H1 (cell line): ENCODE measurements at regions not wholly inside any gene's neighbourhood (a gene's known extent, or its start where the extent isn't known, plus 50 kb on each side); places are given as distances from the start of the nearest gene placed in this dataset.

Experiments
- CTCF ChIA-PET: fragments of 300-600 bp; sonication (Branson Sonifier 250); formaldehyde crosslinking; loops from one replicate; lab custom pipeline; 2021; ENCODE audit not compliant: partially characterized antibody; lab: Charles Lee
- POLR2A ChIA-PET: fragments of 300-600 bp; sonication (Branson Sonifier 250); formaldehyde crosslinking; loops from one replicate; lab custom pipeline; 2021; ENCODE audit warnings: inconsistent platforms; ENCODE audit not compliant: partially characterized antibody; lab: Charles Lee
- DNase-seq, 2 experiments: peaks; one replicate each; pipeline versions ENCODE4 v3.0.0 to v3.0.0-alpha.2; 2010 to 2022; ENCODE audit warnings: low spot score in 2 of 2, low read depth in 1 of 2, mixed read lengths in 1 of 2
- FAIRE-seq: peaks from 2 replicates; lab custom pipeline; 2011; peaks lifted over from hg19 to GRCh38; lab: Jason Lieb, UNC
- H2AFZ ChIP-seq: 2 replicates; pipeline ENCODE4 v1.8.1; 2012; ENCODE audit warnings: low read length, inconsistent platforms
- H2AK5ac ChIP-seq: 2 replicates; pipeline ENCODE4 v1.6.1; 2013; ENCODE audit warnings: low read depth, low read length
- H2BK120ac ChIP-seq: replicated peaks from 2 replicates; pipeline ENCODE3; 2013; ENCODE audit warnings: low read depth, low read length, inconsistent platforms
- H2BK12ac ChIP-seq: 2 replicates; pipeline ENCODE4 v1.6.1; 2013; ENCODE audit warnings: low read depth, low read length
- H2BK15ac ChIP-seq: 2 replicates; pipeline ENCODE4 v1.6.1; 2013; ENCODE audit warnings: low read length
- H2BK20ac ChIP-seq: 2 replicates; pipeline ENCODE4 v1.6.1; 2013; ENCODE audit warnings: low read length
- H2BK5ac ChIP-seq: 2 replicates; pipeline ENCODE4 v1.6.1; 2013; ENCODE audit warnings: low read depth, low read length
- H3K14ac ChIP-seq: 2 replicates; pipeline ENCODE4 v1.6.1; 2013; ENCODE audit warnings: inconsistent platforms; ENCODE audit not compliant: insufficient read length
- H3K18ac ChIP-seq: 2 replicates; pipeline ENCODE4 v1.6.1; 2013; ENCODE audit warnings: low read length; ENCODE audit errors: extremely low read depth
- H3K23ac ChIP-seq: 2 replicates; pipeline ENCODE4 v1.6.1; 2013; ENCODE audit warnings: inconsistent platforms; ENCODE audit not compliant: insufficient read length
- H3K23me2 ChIP-seq: 2 replicates; pipeline ENCODE4 v1.6.1; 2013; ENCODE audit warnings: low read depth, low read length
- H3K27ac ChIP-seq: 2 replicates; pipeline ENCODE4 v1.6.1; 2011; ENCODE audit warnings: low read depth, low read length, inconsistent platforms
- H3K27me3 ChIP-seq, 4 experiments: replicated peaks in 1 of 4; 1 replicate in 1 of 4; 2 replicates in 3 of 4; pipeline versions ENCODE4 v1.6.1 to v1.8.1; 2011 to 2013; ENCODE audit warnings: low read length in 3 of 4, mild to moderate bottlenecking in 3 of 4, inconsistent platforms in 2 of 4, mixed read lengths in 2 of 4, moderate library complexity in 1 of 4; ENCODE audit not compliant: control insufficient read depth in 3 of 4, insufficient read depth in 3 of 4; ENCODE audit errors: extremely low read depth in 1 of 4
- H3K36me3 ChIP-seq, 4 experiments: 2 replicates each; pipeline versions ENCODE4 v1.6.1 to v1.8.1; 2011 to 2013; ENCODE audit warnings: mild to moderate bottlenecking in 4 of 4, low read length in 3 of 4, moderate library complexity in 2 of 4, control low read depth in 1 of 4, inconsistent platforms in 1 of 4; ENCODE audit not compliant: insufficient read depth in 4 of 4, control insufficient read depth in 2 of 4
- H3K4ac ChIP-seq: replicated peaks from 2 replicates; pipeline ENCODE3; 2013; ENCODE audit warnings: low read length, low read depth, mixed read lengths, inconsistent platforms; ENCODE audit not compliant: insufficient read length
- H3K4me1 ChIP-seq, 4 experiments: replicated peaks in 1 of 4; 1 replicate in 1 of 4; 2 replicates in 3 of 4; pipeline versions ENCODE4 v1.6.1 to v1.8.1; 2011 to 2013; ENCODE audit warnings: low read length in 3 of 4, inconsistent platforms in 2 of 4, mixed read lengths in 1 of 4; ENCODE audit not compliant: insufficient read depth in 4 of 4, control insufficient read depth in 3 of 4
- H3K4me2 ChIP-seq, 2 experiments: 2 replicates each; pipeline versions ENCODE4 v1.6.1 to v1.8.1; 2011 to 2013; ENCODE audit warnings: low read depth in 2 of 2, low read length in 2 of 2, control low read depth in 1 of 2, inconsistent platforms in 1 of 2, mild to moderate bottlenecking in 1 of 2; ENCODE audit not compliant: insufficient read depth in 1 of 2
- H3K4me3 ChIP-seq, 4 experiments: fragments of 200-600, 300-600 bp in 1 of 4; sonication (generic), shearing (Covaris generic), sonication (Bioruptor Twin) in 1 of 4; 2 replicates each; pipeline versions ENCODE4 v1.5.1 to v1.8.1; 2011 to 2016; ENCODE audit warnings: low read length in 4 of 4, low read depth in 3 of 4, control low read depth in 2 of 4, inconsistent platforms in 2 of 4, mild to moderate bottlenecking in 2 of 4, mixed read lengths in 1 of 4, moderate library complexity in 1 of 4; ENCODE audit not compliant: insufficient read depth in 2 of 4; ENCODE audit errors: extremely low read depth in 1 of 4
- H3K56ac ChIP-seq: replicated peaks from 2 replicates; pipeline ENCODE3; 2013; ENCODE audit warnings: low read depth, mild to moderate bottlenecking, mixed read lengths, low read length, inconsistent platforms; ENCODE audit not compliant: insufficient read length
- H3K79me1 ChIP-seq: 2 replicates; pipeline ENCODE4 v1.6.1; 2013; ENCODE audit warnings: low read depth, low read length, control low read depth
- H3K79me2 ChIP-seq, 2 experiments: 2 replicates each; pipeline versions ENCODE4 v1.6.1 to v1.8.1; 2012 to 2013; ENCODE audit warnings: low read length in 2 of 2, mild to moderate bottlenecking in 2 of 2, inconsistent platforms in 1 of 2; ENCODE audit not compliant: insufficient read depth in 2 of 2, control insufficient read depth in 1 of 2
- H3K9ac ChIP-seq, 4 experiments: replicated peaks in 1 of 4; 1 replicate in 1 of 4; 2 replicates in 3 of 4; pipeline versions ENCODE4 v1.6.1 to v1.8.1; 2011 to 2013; ENCODE audit warnings: low read depth in 3 of 4, low read length in 3 of 4, control low read depth in 2 of 4, mild to moderate bottlenecking in 2 of 4, moderate library complexity in 2 of 4, inconsistent platforms in 1 of 4; ENCODE audit errors: extremely low read depth in 1 of 4
- H3K9me3 ChIP-seq, 2 experiments: 2 replicates each; pipeline versions ENCODE4 v1.6.1 to v1.8.1; 2012 to 2013; ENCODE audit warnings: mild to moderate bottlenecking in 2 of 2, moderate library complexity in 2 of 2, control low read depth in 1 of 2, inconsistent platforms in 1 of 2, low read depth in 1 of 2, low read length in 1 of 2, mixed read lengths in 1 of 2; ENCODE audit not compliant: insufficient read depth in 2 of 2
- H4K20me1 ChIP-seq, 2 experiments: replicated peaks in 1 of 2; 2 replicates each; pipeline versions ENCODE3 to v1.8.1; 2011 to 2013; ENCODE audit warnings: inconsistent platforms in 2 of 2, low read length in 2 of 2, mild to moderate bottlenecking in 1 of 2; ENCODE audit not compliant: insufficient read depth in 2 of 2, control insufficient read depth in 1 of 2
- H4K5ac ChIP-seq: 2 replicates; pipeline ENCODE4 v1.6.1; 2013; ENCODE audit warnings: low read length, low read depth, mixed read lengths, inconsistent platforms; ENCODE audit not compliant: insufficient read length
- H4K8ac ChIP-seq: 2 replicates; pipeline ENCODE4 v1.8.0; 2013; ENCODE audit warnings: mild to moderate bottlenecking, moderate library complexity, low read length, inconsistent platforms; ENCODE audit not compliant: insufficient read depth; ENCODE audit errors: extremely low read depth
- H4K91ac ChIP-seq: replicated peaks from 2 replicates; pipeline ENCODE3; 2013; ENCODE audit warnings: low read length, mixed read lengths, inconsistent platforms; ENCODE audit not compliant: insufficient read length
- CTBP2 ChIP-seq: IDR thresholded peaks from 2 replicates; pipeline ENCODE4 v1.7.0; 2011; ENCODE audit warnings: borderline replicate concordance, mild to moderate bottlenecking, moderate library complexity, mixed read lengths, low read length; ENCODE audit not compliant: insufficient read depth, insufficient read length
- NANOG ChIP-seq: IDR thresholded peaks from 2 replicates; pipeline ENCODE4 v1.6.1; 2011; ENCODE audit warnings: low read length, low read depth, mild to moderate bottlenecking, inconsistent platforms; ENCODE audit not compliant: insufficient read depth, poor library complexity, severe bottlenecking
- RNF2 ChIP-seq: fragments of 200-900, 300-1000 bp; sonication (generic); IDR thresholded peaks from 2 replicates; pipeline ENCODE4 v1.7.1; 2016; ENCODE audit warnings: borderline replicate concordance, low read depth, mild to moderate bottlenecking, antibody characterized with exemption, low read length; ENCODE audit not compliant: poor library complexity, severe bottlenecking; ENCODE audit errors: missing control alignments
- ZNF274 ChIP-seq: IDR thresholded peaks from 2 replicates; pipeline ENCODE4 v1.7.0; 2012; ENCODE audit warnings: low read length, borderline replicate concordance; ENCODE audit errors: extremely low read depth
- WGBS, 2 experiments: shearing (Covaris generic) in 1 of 2; methylation state at CpG; one replicate each; pipeline versions ENCODE4 v1.1.6 to v1.1.7; 2013 to 2015; ENCODE audit warnings: low lambda C conversion rate in 2 of 2, mixed read lengths in 2 of 2, inconsistent platforms in 1 of 2, low coverage in 1 of 2, missing lambda C conversion rate in 1 of 2; ENCODE audit not compliant: insufficient replicate concordance in 2 of 2, insufficient coverage in 1 of 2, insufficient read length in 1 of 2; ENCODE audit errors: extremely low coverage in 1 of 2, missing lambda C conversion rate in 1 of 2; 5-methylcytosine and 5-hydroxymethylcytosine counted together
- TF ChIP-seq, protein P1 (sequence below), 3 experiments: IDR thresholded peaks; 1 replicate in 2 of 3; 2 replicates in 1 of 3; pipeline versions ENCODE4 v1.5.1 to v1.6.1; 2011; ENCODE audit warnings: low read length in 3 of 3, mild to moderate bottlenecking in 3 of 3, inconsistent platforms in 2 of 3, low read depth in 1 of 3, moderate library complexity in 1 of 3; ENCODE audit not compliant: insufficient read depth in 1 of 3; ENCODE audit errors: control extremely low read depth in 1 of 3

GRCh38 chr20:54933212-54933904, 458.0 kb downstream of the DOK5 start:
- Histone ChIP-seq H2BK12ac (no peak overlapping the region), H2BK120ac (no peak overlapping the region), H2BK15ac (no peak overlapping the region), H4K91ac (no peak overlapping the region), H2AK5ac (no peak overlapping the region), H2BK20ac (no peak overlapping the region), H4K8ac (no peak overlapping the region), H4K20me1 (no peaks in the 10 kb centered on the region), H3K27me3 (no peaks in the 10 kb centered on the region), H3K56ac (no peak overlapping the region)
- POLR2A ChIA-PET: no interaction called here
- no peak for FAIRE-seq
- no peak for TF ChIP-seq NANOG
- TF ChIP-seq CTBP2: no peak
- TF ChIP-seq, protein P1, sequence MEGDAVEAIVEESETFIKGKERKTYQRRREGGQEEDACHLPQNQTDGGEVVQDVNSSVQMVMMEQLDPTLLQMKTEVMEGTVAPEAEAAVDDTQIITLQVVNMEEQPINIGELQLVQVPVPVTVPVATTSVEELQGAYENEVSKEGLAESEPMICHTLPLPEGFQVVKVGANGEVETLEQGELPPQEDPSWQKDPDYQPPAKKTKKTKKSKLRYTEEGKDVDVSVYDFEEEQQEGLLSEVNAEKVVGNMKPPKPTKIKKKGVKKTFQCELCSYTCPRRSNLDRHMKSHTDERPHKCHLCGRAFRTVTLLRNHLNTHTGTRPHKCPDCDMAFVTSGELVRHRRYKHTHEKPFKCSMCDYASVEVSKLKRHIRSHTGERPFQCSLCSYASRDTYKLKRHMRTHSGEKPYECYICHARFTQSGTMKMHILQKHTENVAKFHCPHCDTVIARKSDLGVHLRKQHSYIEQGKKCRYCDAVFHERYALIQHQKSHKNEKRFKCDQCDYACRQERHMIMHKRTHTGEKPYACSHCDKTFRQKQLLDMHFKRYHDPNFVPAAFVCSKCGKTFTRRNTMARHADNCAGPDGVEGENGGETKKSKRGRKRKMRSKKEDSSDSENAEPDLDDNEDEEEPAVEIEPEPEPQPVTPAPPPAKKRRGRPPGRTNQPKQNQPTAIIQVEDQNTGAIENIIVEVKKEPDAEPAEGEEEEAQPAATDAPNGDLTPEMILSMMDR (IDR thresholded peaks at IDR 0.05; ENCODE audit: control extremely low read depth in 1 of 3, insufficient read depth in 1 of 3, low read depth in 1 of 3, low read length in 3 of 3): no peak
- no peak for TF ChIP-seq RNF2
- TF ChIP-seq ZNF274: no peak
- TF ChIP-seq, all 59 proteins: peak for 0
- H3K27ac ChIP-seq: no peak overlapping the region
- no peak overlapping the region for H2AFZ ChIP-seq
- no peak overlapping the region for H3K18ac ChIP-seq
- H3K36me3 ChIP-seq: no peaks in the 10 kb centered on the region
- H3K4ac ChIP-seq: no peak overlapping the region
- no peak overlapping the region for H3K9ac ChIP-seq
- H3K14ac ChIP-seq: no peak overlapping the region
- no peaks in the 10 kb centered on the region for H3K79me1 ChIP-seq
- 97% methylated on average over 3 of the region's 3 CpGs; no CpG with 5 or more reads in 1 of the 2 experiments for WGBS, 2 experiments
- H4K5ac ChIP-seq: no peak overlapping the region
- H3K4me3 ChIP-seq: no peak overlapping the region
- no peaks in the 10 kb centered on the region for H3K79me2 ChIP-seq
- no peaks in the 10 kb centered on the region; the same call in 1 of the 2 replicates for H3K23me2 ChIP-seq
- H3K9me3 ChIP-seq: no peaks in the 10 kb centered on the region
- no peak overlapping the region for H3K23ac ChIP-seq
- CTCF ChIA-PET: interaction anchor here (0.9 to 1.1 kb wide), 2 partner anchors 15 to 253 kb away, joined by 3 to 5 read pairs; no protein-coding TSS in a partner anchor
- H2BK5ac ChIP-seq: no peak overlapping the region
- H3K4me1 ChIP-seq: no peaks in the 10 kb centered on the region
- no peak for DNase-seq
- H3K4me2 ChIP-seq: no peak overlapping the region
